HG03064 (cell line): ENCODE measurements at regions not wholly inside any gene's neighbourhood (a gene's known extent, or its start where the extent isn't known, plus 50 kb on each side); places are given as distances from the start of the nearest gene placed in this dataset.

ENCODE experiments used
- ATAC-seq: cut with Tn5 transposase; IDR thresholded peaks from one replicate; pipeline ENCODE4 v1.9.1; 2021; ENCODE audit warnings: low read depth; ENCODE audit not compliant: unreplicated experiment

- no peak for ATAC-seq
Observed at GRCh38 chr20:56797023-56797422, 167.9 kb downstream of the TFAP2C start.

- no peak for ATAC-seq
Observed at GRCh38 chr20:56798634-56799033, 169.5 kb downstream of the TFAP2C start.

- ATAC-seq, result no peak
Observed at GRCh38 chr20:56799187-56799586, 170.1 kb downstream of the TFAP2C start.

- no peak for ATAC-seq
Observed at GRCh38 chr20:56800088-56800487, 171.0 kb downstream of the TFAP2C start.

- ATAC-seq, result no peak
Observed at GRCh38 chr20:56801971-56802755, 173.1 kb downstream of the TFAP2C start.

GRCh38 chr20:56802805-56803204, 173.7 kb downstream of the TFAP2C start:
- ATAC-seq, result no peak

GRCh38 chr20:56805313-56805712, 176.2 kb downstream of the TFAP2C start:
- ATAC-seq, result no peak

- ATAC-seq, result no peak
Observed at GRCh38 chr20:56805966-56806365, 176.9 kb downstream of the TFAP2C start.

- no peak for ATAC-seq
Observed at GRCh38 chr20:56806952-56807517, 177.9 kb downstream of the TFAP2C start.

- no peak for ATAC-seq
Observed at GRCh38 chr20:56808117-56808725, 179.1 kb downstream of the TFAP2C start.

GRCh38 chr20:56808732-56809131, 179.6 kb downstream of the TFAP2C start:
- no peak for ATAC-seq

GRCh38 chr20:56809668-56810067, 180.6 kb downstream of the TFAP2C start:
- ATAC-seq, result no peak

GRCh38 chr20:56810141-56810540, 181.0 kb downstream of the TFAP2C start:
- ATAC-seq, result no peak

GRCh38 chr20:56815796-56816195, 186.7 kb downstream of the TFAP2C start:
- no peak for ATAC-seq

- no peak for ATAC-seq
Observed at GRCh38 chr20:56816349-56816748, 187.2 kb downstream of the TFAP2C start.

GRCh38 chr20:56817780-56818675, 188.9 kb downstream of the TFAP2C start:
- ATAC-seq, result no peak

GRCh38 chr20:56820984-56821383, 191.9 kb downstream of the TFAP2C start:
- ATAC-seq, result no peak

GRCh38 chr20:56826306-56826704, 197.2 kb downstream of the TFAP2C start:
- ATAC-seq, result no peak

- no peak for ATAC-seq
Observed at GRCh38 chr20:56826705-56827665, 197.9 kb downstream of the TFAP2C start.

GRCh38 chr20:56827763-56828162, 198.7 kb downstream of the TFAP2C start:
- ATAC-seq, result no peak
